Endothelial cell of umbilical vein (primary cell): ENCODE measurements at regions not wholly inside any gene's neighbourhood (a gene's known extent, or its start where the extent isn't known, plus 50 kb on each side); places are given as distances from the start of the nearest gene placed in this dataset.

Experiments
- BruUV-seq: library from RNA; stranded (reverse); fragments of 400-500 nt; replicated peaks from 2 replicates; lab custom pipeline; 2021; lab: Mats Ljungman, UMichigan
- CTCF ChIA-PET: fragments of 300-600, 350-600 bp; sonication (Branson Sonifier 250); formaldehyde crosslinking; loops from one replicate; lab custom pipeline; 2021; ENCODE audit warnings: antibody characterized with exemption, inconsistent platforms; lab: Charles Lee
- POLR2A ChIA-PET: fragments of 300-600, 350-600 bp; sonication (Branson Sonifier 250); formaldehyde crosslinking; loops from one replicate; lab custom pipeline; 2021; ENCODE audit warnings: antibody characterized with exemption, inconsistent platforms; lab: Charles Lee
- DNase-seq: peaks from one replicate; pipeline ENCODE4 v3.0.0-alpha.2; 2011; ENCODE audit warnings: low read depth, low spot score
- FAIRE-seq: peaks from 2 replicates; lab custom pipeline; 2011; peaks lifted over from hg19 to GRCh38; lab: Jason Lieb, UNC
- H2AFZ ChIP-seq: 2 replicates; pipeline ENCODE4 v1.6.0; 2012; ENCODE audit warnings: low read depth, low read length, control low read depth, inconsistent platforms
- H3K27ac ChIP-seq: 2 replicates; pipeline ENCODE4 v1.5.1; 2011; ENCODE audit warnings: low read depth, mild to moderate bottlenecking, control low read depth, low read length, moderate library complexity; ENCODE audit not compliant: insufficient read depth
- H3K27me3 ChIP-seq, 2 experiments: 2 replicates each; pipeline versions ENCODE4 v1.6.0 to v1.6.1; 2011; ENCODE audit warnings: low read length in 2 of 2, mixed read lengths in 1 of 2; ENCODE audit not compliant: control insufficient read depth in 2 of 2, insufficient read depth in 2 of 2
- H3K36me3 ChIP-seq, 2 experiments: 2 replicates in 1 of 2; 3 replicates in 1 of 2; pipeline ENCODE4 v1.5.1; 2011; ENCODE audit warnings: low read length in 2 of 2, mild to moderate bottlenecking in 1 of 2, moderate library complexity in 1 of 2; ENCODE audit not compliant: control insufficient read depth in 2 of 2, insufficient read depth in 2 of 2; ENCODE audit errors: extremely low read depth in 1 of 2
- H3K4me1 ChIP-seq: 3 replicates; pipeline ENCODE4 v1.5.1; 2011; ENCODE audit warnings: mild to moderate bottlenecking, low read length; ENCODE audit not compliant: control insufficient read depth, insufficient read depth; ENCODE audit errors: extremely low read depth
- H3K4me2 ChIP-seq: 2 replicates; pipeline ENCODE4 v1.6.1; 2011; ENCODE audit warnings: low read length, control low read depth, mixed read lengths; ENCODE audit not compliant: insufficient read depth
- H3K4me3 ChIP-seq, 3 experiments: fragments of 200-600 bp in 1 of 3; sonication (generic), shearing (Covaris generic) in 1 of 3; replicated peaks in 1 of 3; 2 replicates each; pipeline ENCODE4 v1.5.1; 2011 to 2016; ENCODE audit warnings: control low read depth in 3 of 3, low read length in 3 of 3, mild to moderate bottlenecking in 2 of 3, inconsistent platforms in 1 of 3, low read depth in 1 of 3, moderate library complexity in 1 of 3; ENCODE audit not compliant: insufficient read depth in 1 of 3
- H3K79me2 ChIP-seq: 2 replicates; pipeline ENCODE4 v1.6.0; 2012; ENCODE audit warnings: low read length, inconsistent platforms; ENCODE audit not compliant: control insufficient read depth, insufficient read depth
- H3K9ac ChIP-seq: replicated peaks from 2 replicates; pipeline ENCODE3; 2011; ENCODE audit warnings: low read length, control low read depth; ENCODE audit not compliant: insufficient read depth; ENCODE audit errors: extremely low read depth
- H3K9me1 ChIP-seq: replicated peaks from 3 replicates; pipeline ENCODE4 v1.6.0; 2011; ENCODE audit warnings: mild to moderate bottlenecking, low read length; ENCODE audit not compliant: control insufficient read depth, insufficient read depth; ENCODE audit errors: extremely low read depth
- H3K9me3 ChIP-seq: replicated peaks from 2 replicates; pipeline ENCODE4 v1.5.1; 2012; ENCODE audit warnings: low read length, inconsistent platforms; ENCODE audit not compliant: control insufficient read depth, insufficient read depth
- H4K20me1 ChIP-seq: replicated peaks from 2 replicates; pipeline ENCODE3; 2011; ENCODE audit warnings: mild to moderate bottlenecking, low read length; ENCODE audit not compliant: control insufficient read depth, insufficient read depth; ENCODE audit errors: extremely low read depth
- CTCF ChIP-seq, 2 donors: IDR thresholded peaks; 1 replicate in 1 of 2; 2 replicates in 1 of 2; pipeline ENCODE4 v1.5.1; 2011; ENCODE audit warnings: low read length in 2 of 2, mild to moderate bottlenecking in 2 of 2, moderate library complexity in 2 of 2, control low read depth in 1 of 2, inconsistent platforms in 1 of 2, low read depth in 1 of 2; ENCODE audit not compliant: insufficient read depth in 1 of 2; ENCODE audit errors: extremely low read depth in 1 of 2
- EZH2 ChIP-seq: IDR thresholded peaks from 2 replicates; pipeline ENCODE4 v1.6.1; 2012; ENCODE audit warnings: borderline replicate concordance, low read depth, mild to moderate bottlenecking, moderate library complexity, low read length, inconsistent platforms; ENCODE audit not compliant: severe bottlenecking
- FOS ChIP-seq: IDR thresholded peaks from 2 replicates; pipeline ENCODE4 v1.6.1; 2011; ENCODE audit warnings: mild to moderate bottlenecking, low read length, moderate library complexity, borderline replicate concordance; ENCODE audit not compliant: insufficient read depth
- GATA2 ChIP-seq: IDR thresholded peaks from 2 replicates; pipeline ENCODE4 v1.7.0; 2011; ENCODE audit warnings: low read depth, mild to moderate bottlenecking, moderate library complexity, mixed read lengths, low read length; ENCODE audit not compliant: insufficient read length, insufficient read depth
- JUN ChIP-seq: IDR thresholded peaks from 2 replicates; pipeline ENCODE4 v1.6.1; 2011; ENCODE audit warnings: borderline replicate concordance, low read depth; ENCODE audit not compliant: insufficient read length, insufficient read depth
- MAX ChIP-seq: IDR thresholded peaks from 2 replicates; pipeline ENCODE4 v1.6.1; 2011; ENCODE audit not compliant: insufficient read depth, insufficient read length
- MYC ChIP-seq: IDR thresholded peaks from one replicate; pipeline ENCODE4 v1.6.1; 2011; ENCODE audit warnings: mild to moderate bottlenecking, low read depth, low read length
- POLR2A ChIP-seq: IDR thresholded peaks from 2 replicates; pipeline ENCODE4 v1.6.1; 2012; ENCODE audit warnings: low read depth, mild to moderate bottlenecking, control low read depth, low read length
- POLR2AphosphoS5 ChIP-seq: IDR thresholded peaks from 2 replicates; pipeline ENCODE4 v1.6.1; 2012; ENCODE audit warnings: low read depth, mild to moderate bottlenecking, control low read depth, low read length, moderate library complexity; ENCODE audit not compliant: insufficient read depth
- dilution Hi-C: fragments of 300-500 bp; cut with MboI; formaldehyde crosslinking; loops from one replicate; pipeline ENCODE4 v1.15.0; 2019; ENCODE audit warnings: low sequenced_read_pairs; ENCODE audit not compliant: extremely low pct_ligation_motif_present
- intact Hi-C: fragments of 100-400 bp; cut with micrococcal nuclease; formaldehyde crosslinking; loops from one replicate; pipeline ENCODE4 v1.10.0; 2022

GRCh38 chr4:169846396-169846795, 88.7 kb upstream of the HPF1 start:
- FAIRE-seq (no peak), DNase-seq (no peak)
- no TSS peak for BruUV-seq
- Histone ChIP-seq H3K4me3 (no peak overlapping the region), H3K9me3 (no peaks in the 10 kb centered on the region), H3K36me3 (no peaks in the 10 kb centered on the region), H3K79me2 (no peaks in the 10 kb centered on the region), H4K20me1 (no peaks in the 10 kb centered on the region), H3K9ac (no peak overlapping the region), H3K27me3 (no peaks in the 10 kb centered on the region), H3K4me1 (no peaks in the 10 kb centered on the region), H2AFZ (no peak overlapping the region), H3K4me2 (no peak overlapping the region), H3K27ac (no peak overlapping the region), H3K9me1 (no peaks in the 10 kb centered on the region)
- dilution Hi-C loops = no loop called here
- TF ChIP-seq POLR2A (no peak), FOS (no peak), MAX (no peak), POLR2AphosphoS5 (no peak), EZH2 (no peak), GATA2 (no peak), MYC (no peak), CTCF (IDR thresholded peaks at IDR 0.05; ENCODE audit: extremely low read depth in 1 of 2, insufficient read depth in 1 of 2, low read depth in 1 of 2, low read length in 2 of 2) (no peak), JUN (no peak)
- ChIA-PET CTCF (interaction anchor here (1.3 kb wide), 1 partner anchor 36 kb away, joined by 4 read pairs; no protein-coding TSS in a partner anchor), POLR2A (no interaction called here)
- intact Hi-C loops = no loop called here
